HepG2 (cell line): ENCODE measurements at regions not wholly inside any gene's neighbourhood (a gene's known extent, or its start where the extent isn't known, plus 50 kb on each side); places are given as distances from the start of the nearest gene placed in this dataset.

ENCODE experiments used
- ATAC-seq: fragments of 200-7000 bp; cut with Tn5 transposase; 3 replicates; pipeline ENCODE4 v1.9.1; 2020; ENCODE audit warnings: mild to moderate bottlenecking, moderate library complexity
- BruUV-seq: library from RNA; stranded (reverse); fragments of 400-500 nt; replicated peaks from 2 replicates; lab custom pipeline; 2021; lab: Mats Ljungman, UMichigan
- CTCF ChIA-PET: fragments of 300-600 bp; formaldehyde crosslinking; extraction: SDS; loops from one replicate; lab custom pipeline; 2021; ENCODE audit warnings: low total read pairs, inconsistent platforms, low intra/inter-chr PET ratio; lab: Yijun Ruan, JAX
- POLR2A ChIA-PET: fragments of 350-600 bp; sonication (Branson Sonifier 250); formaldehyde crosslinking; loops from one replicate; lab custom pipeline; 2020; ENCODE audit warnings: antibody characterized with exemption, inconsistent platforms; lab: Yijun Ruan, JAX
- DNase-seq: peaks from one replicate; pipeline ENCODE4 v3.0.0-alpha.2; 2015; ENCODE audit warnings: low spot score
- FAIRE-seq: peaks from 3 replicates; lab custom pipeline; 2011; peaks lifted over from hg19 to GRCh38; lab: Jason Lieb, UNC
- H2AFZ ChIP-seq: one replicate; pipeline ENCODE4 v1.6.1; 2011; ENCODE audit warnings: low read length, inconsistent platforms
- H3K27ac ChIP-seq: fragments of 300-600 bp; 3 replicates; pipeline ENCODE4 v1.8.0; 2011; ENCODE audit warnings: mixed run types, mild to moderate bottlenecking, mixed read lengths, low read length, inconsistent platforms; ENCODE audit not compliant: insufficient read depth; ENCODE audit errors: extremely low read length
- H3K27me3 ChIP-seq, 2 experiments: fragments of 200-600 bp in 1 of 2; 2 replicates in 1 of 2; 3 replicates in 1 of 2; pipeline versions ENCODE4 v1.6.0 to v1.8.0; 2011; ENCODE audit warnings: low read length in 2 of 2, mild to moderate bottlenecking in 2 of 2, moderate library complexity in 2 of 2, inconsistent platforms in 1 of 2; ENCODE audit not compliant: insufficient read depth in 2 of 2, control insufficient read depth in 1 of 2
- H3K36me3 ChIP-seq, 2 experiments: fragments of 200-600 bp in 1 of 2; replicated peaks in 1 of 2; 2 replicates in 1 of 2; 3 replicates in 1 of 2; pipeline versions ENCODE4 v1.5.1 to v1.8.0; 2011; ENCODE audit warnings: low read length in 2 of 2, inconsistent platforms in 1 of 2; ENCODE audit not compliant: insufficient read depth in 2 of 2, control insufficient read depth in 1 of 2
- H3K4me1 ChIP-seq: 2 replicates; pipeline ENCODE4 v1.5.1; 2012; ENCODE audit warnings: low read length, inconsistent platforms; ENCODE audit not compliant: insufficient read depth
- H3K4me2 ChIP-seq: 2 replicates; pipeline ENCODE4 v1.6.0; 2011; ENCODE audit warnings: low read depth, low read length, inconsistent platforms
- H3K4me3 ChIP-seq, 3 experiments: fragments of 200-600 bp in 1 of 3; sonication (generic), shearing (Covaris generic) in 1 of 3; replicated peaks in 1 of 3; 2 replicates each; pipeline ENCODE4 v1.5.1; 2011 to 2016; ENCODE audit warnings: low read length in 3 of 3, inconsistent platforms in 2 of 3, low read depth in 2 of 3, mild to moderate bottlenecking in 2 of 3, control low read depth in 1 of 3, mixed read lengths in 1 of 3; ENCODE audit not compliant: insufficient read depth in 1 of 3
- H3K79me2 ChIP-seq: one replicate; pipeline ENCODE4 v1.6.1; 2011; ENCODE audit warnings: low read length, inconsistent platforms; ENCODE audit not compliant: insufficient read depth
- H3K9ac ChIP-seq: 2 replicates; pipeline ENCODE4 v1.6.0; 2011; ENCODE audit warnings: mild to moderate bottlenecking, low read depth, low read length, inconsistent platforms; ENCODE audit not compliant: insufficient read depth
- H3K9me3 ChIP-seq: 2 replicates; pipeline ENCODE4 v1.5.1; 2012; ENCODE audit warnings: mild to moderate bottlenecking, low read length
- H4K20me1 ChIP-seq: 2 replicates; pipeline ENCODE4 v1.6.0; 2011; ENCODE audit warnings: inconsistent platforms, mild to moderate bottlenecking, low read length, moderate library complexity; ENCODE audit not compliant: insufficient read depth
- TCF7 ChIP-seq: sonication (generic); IDR thresholded peaks from 2 replicates; pipeline ENCODE4 v1.6.1; 2016; ENCODE audit warnings: antibody characterized with exemption, low read depth
- ZFP36L1 ChIP-seq: sonication (generic); formaldehyde crosslinking; IDR thresholded peaks from 2 replicates; pipeline ENCODE4 v1.8.0; 2022; ENCODE audit warnings: mild to moderate bottlenecking, missing genetic modification reagents, moderate library complexity
- WGBS: methylation state at CpG from one replicate; pipeline ENCODE4 v1.1.6; 2017; ENCODE audit warnings: low lambda C conversion rate; 5-methylcytosine and 5-hydroxymethylcytosine counted together
- in situ Hi-C: cut with HindIII; loops from 2 replicates; pipeline ENCODE4 v1.10.0; 2017; ENCODE audit warnings: low pct_unique_long_range_greater_than_20kb; ENCODE audit not compliant: extremely low pct_ligation_motif_present
- intact Hi-C: fragments of 100-400 bp; cut with micrococcal nuclease; formaldehyde crosslinking; loops from one replicate; pipeline ENCODE4 v1.10.0; 2022; ENCODE audit not compliant: unreplicated experiment
- TF ChIP-seq, protein P1 (sequence below): sonication (generic); formaldehyde crosslinking; IDR thresholded peaks from 2 replicates; pipeline ENCODE4 v1.5.0; 2020; ENCODE audit warnings: mild to moderate bottlenecking, missing genetic modification reagents, borderline replicate concordance
- TF ChIP-seq, protein P2 (sequence below): sonication (generic); formaldehyde crosslinking; IDR thresholded peaks from 2 replicates; pipeline ENCODE4 v1.4.0; 2020; ENCODE audit warnings: missing genetic modification reagents

DNA sequence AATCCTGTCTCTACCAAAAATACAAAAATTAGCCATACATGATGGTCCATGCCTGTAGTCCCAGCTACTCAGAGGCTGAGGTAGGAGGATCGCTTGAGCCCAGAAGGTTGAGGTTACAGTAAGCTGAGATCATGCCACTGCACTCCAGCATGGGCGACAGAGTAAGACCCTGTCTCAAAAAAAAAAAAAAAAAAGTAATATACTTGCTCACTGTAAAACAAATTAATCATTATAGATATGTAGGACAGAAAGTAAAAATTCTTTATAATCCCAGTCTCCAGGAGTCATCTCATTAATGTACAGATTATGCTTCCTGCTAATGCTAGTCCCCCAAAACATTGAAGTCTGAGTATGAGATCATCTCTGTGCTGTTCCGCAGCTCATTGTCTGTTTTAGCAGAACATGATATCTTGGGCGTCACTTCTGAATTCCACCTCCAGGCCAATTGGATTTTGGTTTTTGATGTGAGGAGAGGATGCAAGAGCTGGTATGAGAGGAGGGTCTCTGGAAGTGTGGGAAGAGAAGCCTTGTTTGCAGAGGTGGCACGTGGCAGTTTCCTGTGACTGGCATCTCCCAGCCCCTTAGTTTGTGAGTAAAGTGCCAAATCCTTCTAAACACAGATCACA lies 75.4 kb upstream of the NPAS1 start:
- no peak for ATAC-seq
- Histone ChIP-seq H3K4me3 (no peak overlapping the region), H4K20me1 (no peaks in the 10 kb centered on the region), H3K79me2 (peaks cover 40% of the 10 kb centered on the region)
- FAIRE-seq, result no peak
- intact Hi-C loops, result no loop called here
- TF ChIP-seq ZFP36L1 (CRISPR knock-in tag) (no peak), TCF7 (no peak)
- TF ChIP-seq, all 625 proteins: peak for 0
- Histone ChIP-seq H3K4me1 (peaks cover 72% of the 10 kb centered on the region), H3K36me3 (peaks cover 12 to 45% of the 10 kb centered on the region in 2 experiments), H3K27ac (peak overlapping the region; percentile 76), H3K27me3 (no peaks in the 10 kb centered on the region), H3K4me2 (peak overlapping the region; percentile 48; the same call in 1 of the 2 replicates), H2AFZ (no peak overlapping the region), H3K9ac (peak overlapping the region; percentile 14; the same call in 1 of the 2 replicates), H3K9me3 (no peaks in the 10 kb centered on the region)
- DNase-seq, result no peak
- no TSS peak for BruUV-seq
- 93% methylated on average over 5 of the region's 5 CpGs for WGBS
- CTCF ChIA-PET, result no interaction called here
- in situ Hi-C loops, result no loop called here
- POLR2A ChIA-PET, result interaction anchor here (0.8 to 3.6 kb wide), 6 partner anchors 10 to 84 kb away, joined by 3 to 28 read pairs (median 5); no protein-coding TSS in a partner anchor

DNA sequence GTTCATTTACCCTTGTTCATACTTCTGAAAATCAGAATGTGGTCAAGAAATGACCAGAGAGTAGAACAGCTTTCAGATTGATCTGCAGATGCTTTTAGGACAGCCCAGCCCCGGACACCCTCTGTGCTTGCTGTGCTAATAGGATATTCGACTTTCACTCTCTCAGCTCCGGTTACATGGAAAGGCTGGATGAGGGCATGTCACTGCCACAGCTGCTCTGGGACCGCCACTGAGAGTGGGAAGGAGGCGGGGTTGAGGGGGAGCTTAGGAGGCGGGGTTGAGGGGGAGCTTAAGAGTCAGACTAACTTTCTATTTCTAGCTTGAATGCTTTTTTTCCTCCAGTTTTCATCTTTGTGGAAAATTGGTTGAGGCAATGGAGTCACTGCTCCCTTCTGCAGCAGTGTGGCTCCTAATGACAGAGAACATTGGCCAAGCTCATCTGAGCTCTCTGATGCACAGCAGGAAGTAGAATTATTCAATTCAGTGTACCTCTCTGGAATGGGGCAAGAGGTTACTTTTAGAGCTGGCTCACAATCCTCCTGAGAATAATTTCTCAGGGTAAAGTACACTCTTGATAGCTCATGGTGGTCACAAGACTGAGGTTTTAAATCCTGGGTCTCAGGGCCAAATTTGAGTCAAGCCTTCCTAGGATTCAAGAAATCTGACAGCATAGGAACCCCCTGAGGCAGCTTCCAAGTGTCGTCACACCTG lies 74.6 kb upstream of the NPAS1 start:
- FAIRE-seq (no peak), ATAC-seq (peak; percentile 54), DNase-seq (no peak)
- H3K4me1 ChIP-seq, result peaks cover 80% of the 10 kb centered on the region
- H3K4me3 ChIP-seq, result no peak overlapping the region
- peaks cover 43% of the 10 kb centered on the region for H3K79me2 ChIP-seq
- H3K36me3 ChIP-seq, result peaks cover 12 to 42% of the 10 kb centered on the region in 2 experiments
- intact Hi-C loops (no loop called here), in situ Hi-C loops (no loop called here)
- H3K9ac ChIP-seq, result peak overlapping the region; percentile 14; the same call in 1 of the 2 replicates
- POLR2A ChIA-PET, result interaction anchor here (0.8 to 3.6 kb wide), 4 partner anchors 9 to 89 kb away, joined by 3 to 28 read pairs (median 8); no protein-coding TSS in a partner anchor
- BruUV-seq, result no TSS peak
- no peak overlapping the region for H2AFZ ChIP-seq
- H3K27me3 ChIP-seq, result no peaks in the 10 kb centered on the region
- peak overlapping the region; percentile 58 for H3K27ac ChIP-seq
- TF ChIP-seq, protein P1, sequence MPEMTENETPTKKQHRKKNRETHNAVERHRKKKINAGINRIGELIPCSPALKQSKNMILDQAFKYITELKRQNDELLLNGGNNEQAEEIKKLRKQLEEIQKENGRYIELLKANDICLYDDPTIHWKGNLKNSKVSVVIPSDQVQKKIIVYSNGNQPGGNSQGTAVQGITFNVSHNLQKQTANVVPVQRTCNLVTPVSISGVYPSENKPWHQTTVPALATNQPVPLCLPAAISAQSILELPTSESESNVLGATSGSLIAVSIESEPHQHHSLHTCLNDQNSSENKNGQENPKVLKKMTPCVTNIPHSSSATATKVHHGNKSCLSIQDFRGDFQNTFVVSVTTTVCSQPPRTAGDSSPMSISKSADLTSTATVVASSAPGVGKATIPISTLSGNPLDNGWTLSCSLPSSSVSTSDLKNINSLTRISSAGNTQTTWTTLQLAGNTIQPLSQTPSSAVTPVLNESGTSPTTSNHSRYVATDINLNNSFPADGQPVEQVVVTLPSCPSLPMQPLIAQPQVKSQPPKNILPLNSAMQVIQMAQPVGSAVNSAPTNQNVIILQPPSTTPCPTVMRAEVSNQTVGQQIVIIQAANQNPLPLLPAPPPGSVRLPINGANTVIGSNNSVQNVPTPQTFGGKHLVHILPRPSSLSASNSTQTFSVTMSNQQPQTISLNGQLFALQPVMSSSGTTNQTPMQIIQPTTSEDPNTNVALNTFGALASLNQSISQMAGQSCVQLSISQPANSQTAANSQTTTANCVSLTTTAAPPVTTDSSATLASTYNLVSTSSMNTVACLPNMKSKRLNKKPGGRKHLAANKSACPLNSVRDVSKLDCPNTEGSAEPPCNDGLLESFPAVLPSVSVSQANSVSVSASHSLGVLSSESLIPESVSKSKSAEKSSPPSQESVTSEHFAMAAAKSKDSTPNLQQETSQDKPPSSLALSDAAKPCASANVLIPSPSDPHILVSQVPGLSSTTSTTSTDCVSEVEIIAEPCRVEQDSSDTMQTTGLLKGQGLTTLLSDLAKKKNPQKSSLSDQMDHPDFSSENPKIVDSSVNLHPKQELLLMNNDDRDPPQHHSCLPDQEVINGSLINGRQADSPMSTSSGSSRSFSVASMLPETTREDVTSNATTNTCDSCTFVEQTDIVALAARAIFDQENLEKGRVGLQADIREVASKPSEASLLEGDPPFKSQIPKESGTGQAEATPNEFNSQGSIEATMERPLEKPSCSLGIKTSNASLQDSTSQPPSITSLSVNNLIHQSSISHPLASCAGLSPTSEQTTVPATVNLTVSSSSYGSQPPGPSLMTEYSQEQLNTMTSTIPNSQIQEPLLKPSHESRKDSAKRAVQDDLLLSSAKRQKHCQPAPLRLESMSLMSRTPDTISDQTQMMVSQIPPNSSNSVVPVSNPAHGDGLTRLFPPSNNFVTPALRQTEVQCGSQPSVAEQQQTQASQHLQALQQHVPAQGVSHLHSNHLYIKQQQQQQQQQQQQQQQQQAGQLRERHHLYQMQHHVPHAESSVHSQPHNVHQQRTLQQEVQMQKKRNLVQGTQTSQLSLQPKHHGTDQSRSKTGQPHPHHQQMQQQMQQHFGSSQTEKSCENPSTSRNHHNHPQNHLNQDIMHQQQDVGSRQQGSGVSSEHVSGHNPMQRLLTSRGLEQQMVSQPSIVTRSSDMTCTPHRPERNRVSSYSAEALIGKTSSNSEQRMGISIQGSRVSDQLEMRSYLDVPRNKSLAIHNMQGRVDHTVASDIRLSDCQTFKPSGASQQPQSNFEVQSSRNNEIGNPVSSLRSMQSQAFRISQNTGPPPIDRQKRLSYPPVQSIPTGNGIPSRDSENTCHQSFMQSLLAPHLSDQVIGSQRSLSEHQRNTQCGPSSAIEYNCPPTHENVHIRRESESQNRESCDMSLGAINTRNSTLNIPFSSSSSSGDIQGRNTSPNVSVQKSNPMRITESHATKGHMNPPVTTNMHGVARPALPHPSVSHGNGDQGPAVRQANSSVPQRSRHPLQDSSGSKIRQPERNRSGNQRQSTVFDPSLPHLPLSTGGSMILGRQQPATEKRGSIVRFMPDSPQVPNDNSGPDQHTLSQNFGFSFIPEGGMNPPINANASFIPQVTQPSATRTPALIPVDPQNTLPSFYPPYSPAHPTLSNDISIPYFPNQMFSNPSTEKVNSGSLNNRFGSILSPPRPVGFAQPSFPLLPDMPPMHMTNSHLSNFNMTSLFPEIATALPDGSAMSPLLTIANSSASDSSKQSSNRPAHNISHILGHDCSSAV (CRISPR knock-in tag), result no peak
- TF ChIP-seq, protein P2, sequence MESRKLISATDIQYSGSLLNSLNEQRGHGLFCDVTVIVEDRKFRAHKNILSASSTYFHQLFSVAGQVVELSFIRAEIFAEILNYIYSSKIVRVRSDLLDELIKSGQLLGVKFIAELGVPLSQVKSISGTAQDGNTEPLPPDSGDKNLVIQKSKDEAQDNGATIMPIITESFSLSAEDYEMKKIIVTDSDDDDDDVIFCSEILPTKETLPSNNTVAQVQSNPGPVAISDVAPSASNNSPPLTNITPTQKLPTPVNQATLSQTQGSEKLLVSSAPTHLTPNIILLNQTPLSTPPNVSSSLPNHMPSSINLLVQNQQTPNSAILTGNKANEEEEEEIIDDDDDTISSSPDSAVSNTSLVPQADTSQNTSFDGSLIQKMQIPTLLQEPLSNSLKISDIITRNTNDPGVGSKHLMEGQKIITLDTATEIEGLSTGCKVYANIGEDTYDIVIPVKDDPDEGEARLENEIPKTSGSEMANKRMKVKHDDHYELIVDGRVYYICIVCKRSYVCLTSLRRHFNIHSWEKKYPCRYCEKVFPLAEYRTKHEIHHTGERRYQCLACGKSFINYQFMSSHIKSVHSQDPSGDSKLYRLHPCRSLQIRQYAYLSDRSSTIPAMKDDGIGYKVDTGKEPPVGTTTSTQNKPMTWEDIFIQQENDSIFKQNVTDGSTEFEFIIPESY (CRISPR knock-in tag), result peak; percentile 87
- TF ChIP-seq, all 625 proteins: peak for 1
- H4K20me1 ChIP-seq, result no peaks in the 10 kb centered on the region
- CTCF ChIA-PET, result no interaction called here
- H3K9me3 ChIP-seq, result no peaks in the 10 kb centered on the region
- WGBS, result 77% methylated on average over 5 of the region's 7 CpGs
- no peak overlapping the region for H3K4me2 ChIP-seq
